Skeletal muscle cell (primary cell): ENCODE measurements at regions not wholly inside any gene's neighbourhood (a gene's known extent, or its start where the extent isn't known, plus 50 kb on each side); places are given as distances from the start of the nearest gene placed in this dataset.

Experiments
- DNase-seq: peaks from one replicate; pipeline ENCODE4 v3.0.0-alpha.2; 2010; ENCODE audit warnings: low read depth
- H3K4me3 ChIP-seq: 2 replicates; pipeline ENCODE4 v1.5.1; 2011; ENCODE audit warnings: low read depth, mild to moderate bottlenecking, control low read depth, low read length, moderate library complexity

DNA sequence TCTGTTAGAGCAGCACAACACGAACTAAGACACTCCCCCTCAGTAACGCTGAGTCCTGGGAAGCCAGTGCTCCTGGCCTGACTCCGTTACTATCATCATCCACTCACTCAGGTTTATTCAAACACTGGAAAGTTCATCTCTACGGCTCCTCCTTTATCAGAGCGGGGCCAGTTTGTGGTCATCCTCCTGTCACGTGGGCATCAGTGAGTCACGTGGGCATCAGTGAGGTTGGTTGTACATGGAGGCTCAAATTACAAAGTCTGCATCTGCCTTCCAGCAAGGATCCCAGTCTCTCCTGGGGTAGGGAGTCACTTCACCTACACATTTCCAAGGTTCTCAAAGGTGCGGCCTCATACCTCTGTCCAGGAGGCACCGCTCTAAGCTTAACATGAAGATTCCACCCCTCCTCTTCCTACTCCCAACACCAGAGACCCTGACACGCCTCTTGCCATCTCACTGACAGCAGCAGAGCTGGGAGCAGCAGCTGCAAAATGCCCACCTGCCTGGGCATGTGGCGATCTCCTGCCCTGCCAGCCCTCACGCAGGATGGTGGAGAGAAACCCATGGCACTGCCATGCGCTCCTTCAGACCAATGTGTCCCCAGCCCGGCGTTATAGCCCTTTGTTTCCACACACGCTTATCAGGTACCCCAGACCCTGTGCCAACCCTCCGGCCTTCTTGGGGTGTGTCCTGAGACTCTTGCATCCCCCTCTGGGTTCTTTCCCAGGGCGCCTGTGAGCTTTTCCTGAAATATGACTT is 99.2 kb upstream of the PTPRM start:
- no peak overlapping the region for H3K4me3 ChIP-seq
- DNase-seq: no peak

- H3K4me3 ChIP-seq: no peak overlapping the region
Measured at GRCh38 chr18:7470101-7470500, 97.0 kb upstream of the PTPRM start.

DNA sequence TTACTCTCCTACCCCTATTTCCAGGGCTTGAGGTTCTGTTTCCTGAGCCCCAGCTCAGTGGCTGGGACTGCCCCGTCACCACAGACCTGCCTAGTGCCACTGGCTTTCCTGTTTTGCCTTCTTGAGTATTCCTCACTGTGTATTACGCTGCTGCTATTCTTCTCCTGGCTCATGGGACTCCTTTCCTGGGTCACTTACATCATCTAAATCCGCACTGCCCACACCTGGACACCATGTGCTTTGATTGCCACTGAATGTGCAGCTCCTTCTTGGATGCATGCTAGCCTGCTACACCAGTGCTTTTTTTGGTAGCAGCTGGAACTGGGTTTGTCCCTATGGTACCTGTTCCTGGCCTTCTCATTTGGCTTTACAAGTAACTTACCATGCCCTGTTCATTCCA is 96.6 kb upstream of the PTPRM start:
- H3K4me3 ChIP-seq: no peak overlapping the region
- no peak for DNase-seq

More at GRCh38 chr18:7470101-7470500, 97.0 kb upstream of the PTPRM start:
- DNase-seq: no peak

DNA sequence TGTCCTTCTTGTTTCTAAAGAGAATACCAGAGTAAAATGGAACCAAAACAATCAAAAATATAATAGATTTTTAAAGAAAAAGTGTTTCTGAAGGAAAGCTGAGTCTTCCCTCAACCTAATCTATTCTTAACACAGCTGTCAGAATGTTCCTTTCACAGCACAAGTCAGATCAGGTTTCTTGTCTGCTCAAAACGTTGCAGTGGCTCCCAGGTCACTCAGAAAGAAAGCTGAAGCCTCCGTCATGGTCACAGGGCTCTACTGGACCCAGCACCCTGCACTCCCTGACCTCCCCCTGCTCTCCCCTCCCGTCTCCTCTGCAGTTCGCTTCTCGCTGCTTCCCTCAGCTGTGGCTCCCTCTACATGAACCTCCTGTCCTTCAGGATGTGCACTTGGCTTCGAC is 90.7 kb upstream of the PTPRM start:
- no peak for DNase-seq
- H3K4me3 ChIP-seq: no peak overlapping the region

GRCh38 chr18:7479756-7480155 is 87.4 kb upstream of the PTPRM start:
- DNase-seq: peak; percentile 9
- H3K4me3 ChIP-seq: no peak overlapping the region

- DNase-seq: no peak
- H3K4me3 ChIP-seq: no peak overlapping the region
Measured at GRCh38 chr18:7480879-7481278, 86.2 kb upstream of the PTPRM start.

GRCh38 chr18:7482342-7482741 is 84.8 kb upstream of the PTPRM start:
- no peak overlapping the region for H3K4me3 ChIP-seq
- no peak for DNase-seq

DNA sequence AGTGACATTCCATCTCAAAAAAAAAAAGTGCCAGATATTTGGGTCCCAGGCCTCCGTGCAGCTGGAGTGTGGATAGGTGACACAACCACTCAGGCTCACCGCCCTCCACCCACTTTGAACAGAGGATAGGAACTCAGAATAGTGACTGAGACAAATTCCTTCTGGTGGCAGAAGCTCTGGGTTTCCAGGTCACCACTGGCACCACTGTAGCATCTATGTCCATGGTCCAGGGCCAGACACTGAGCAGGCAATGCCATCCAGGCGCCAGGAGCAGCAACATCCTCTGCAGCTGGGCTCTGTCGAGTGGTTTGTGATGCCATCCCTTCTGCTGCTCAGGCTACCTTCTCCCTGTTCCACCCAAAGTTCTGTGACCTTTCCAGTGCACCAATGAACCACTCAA is 81.5 kb upstream of the PTPRM start:
- DNase-seq: no peak

GRCh38 chr18:7488571-7488970 is 78.5 kb upstream of the PTPRM start:
- no peak for DNase-seq
- no peak overlapping the region for H3K4me3 ChIP-seq

More for the DNA sequence above, 81.5 kb upstream of the PTPRM start:
- H3K4me3 ChIP-seq: no peak overlapping the region

DNA sequence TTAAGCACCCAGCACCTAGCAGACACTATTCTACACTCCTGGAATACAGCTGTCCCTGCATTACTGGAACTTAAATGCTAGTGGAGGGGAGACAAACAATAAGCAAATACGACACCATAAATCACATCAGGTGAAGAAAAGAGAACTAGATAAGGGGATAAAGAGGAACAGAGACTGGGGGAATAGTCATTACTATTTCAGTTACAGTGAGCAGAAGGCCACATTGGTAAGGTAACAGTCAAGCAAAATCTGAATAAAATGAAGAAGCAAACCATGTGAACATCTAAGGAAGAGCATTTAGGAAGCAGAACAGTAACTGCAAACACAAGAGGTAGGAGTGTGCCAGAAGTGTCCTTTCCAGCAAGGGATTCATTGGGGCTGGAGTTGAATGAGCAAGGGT is 77.0 kb upstream of the PTPRM start:
- DNase-seq: no peak
- no peak overlapping the region for H3K4me3 ChIP-seq

DNA sequence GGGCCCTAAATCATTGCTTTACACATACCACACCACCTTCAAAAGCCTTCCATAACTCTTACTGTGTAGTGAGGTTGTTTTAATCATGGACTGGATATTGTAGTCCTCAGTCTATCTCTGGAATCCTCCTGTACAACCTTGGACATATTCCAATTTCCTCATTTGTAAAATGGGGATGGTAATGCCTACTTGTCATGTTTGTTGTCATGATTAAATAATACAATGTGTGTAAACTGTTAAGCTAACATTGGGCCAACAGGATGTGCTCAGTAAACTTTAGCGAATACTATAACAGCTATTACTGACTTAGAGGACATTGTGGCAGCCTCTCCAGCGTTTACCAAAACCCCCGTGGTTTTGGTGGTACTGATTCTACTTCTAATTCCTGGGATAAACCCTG is 74.7 kb upstream of the PTPRM start:
- no peak for DNase-seq
- no peak overlapping the region for H3K4me3 ChIP-seq

DNA sequence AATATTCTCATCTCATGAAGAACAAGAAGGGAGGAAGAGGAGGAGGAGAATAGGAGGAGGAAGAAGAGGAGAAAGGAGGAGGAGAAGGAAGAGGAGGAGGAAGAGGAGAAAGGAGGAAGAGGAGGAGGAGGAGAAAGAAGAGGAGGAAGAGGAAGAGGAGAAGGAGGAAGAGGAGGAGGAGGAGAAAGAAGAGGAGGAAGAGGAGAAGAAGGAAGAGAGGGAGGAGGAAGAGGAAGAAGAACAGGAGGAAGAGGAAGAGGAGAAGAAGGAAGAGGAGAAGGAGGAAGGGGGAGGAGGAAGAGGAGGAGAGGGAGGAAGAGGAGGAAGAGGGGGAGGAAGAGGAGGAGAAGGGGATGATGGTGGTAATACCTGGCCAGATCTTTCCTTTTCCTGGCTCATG is 70.0 kb upstream of the PTPRM start:
- no peak overlapping the region for H3K4me3 ChIP-seq
- DNase-seq: no peak

GRCh38 chr18:7511106-7511505 is 56.0 kb upstream of the PTPRM start:
- H3K4me3 ChIP-seq: no peak overlapping the region
- no peak for DNase-seq

GRCh38 chr18:7512348-7512747 is 54.8 kb upstream of the PTPRM start:
- no peak for DNase-seq
- H3K4me3 ChIP-seq: no peak overlapping the region

DNA sequence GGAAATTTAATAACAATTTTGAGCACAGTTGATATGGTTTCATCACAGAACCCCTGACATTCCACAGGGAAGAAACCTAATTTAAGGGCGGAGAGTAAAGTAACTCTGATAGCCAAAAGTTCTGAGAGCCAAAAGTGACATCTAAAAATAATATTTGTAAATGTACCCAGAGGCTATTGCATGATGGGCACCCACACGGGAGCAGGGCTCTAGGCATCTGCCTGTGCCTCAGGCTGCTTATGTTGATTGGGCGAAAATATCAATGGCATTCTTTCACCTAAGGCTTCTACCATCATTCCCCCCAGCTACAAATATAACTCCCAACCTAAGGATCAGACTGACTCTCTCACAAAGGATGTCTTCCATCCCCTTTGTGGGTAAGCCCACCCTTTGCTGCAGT is 54.1 kb upstream of the PTPRM start:
- H3K4me3 ChIP-seq: no peak overlapping the region
- no peak for DNase-seq

DNA sequence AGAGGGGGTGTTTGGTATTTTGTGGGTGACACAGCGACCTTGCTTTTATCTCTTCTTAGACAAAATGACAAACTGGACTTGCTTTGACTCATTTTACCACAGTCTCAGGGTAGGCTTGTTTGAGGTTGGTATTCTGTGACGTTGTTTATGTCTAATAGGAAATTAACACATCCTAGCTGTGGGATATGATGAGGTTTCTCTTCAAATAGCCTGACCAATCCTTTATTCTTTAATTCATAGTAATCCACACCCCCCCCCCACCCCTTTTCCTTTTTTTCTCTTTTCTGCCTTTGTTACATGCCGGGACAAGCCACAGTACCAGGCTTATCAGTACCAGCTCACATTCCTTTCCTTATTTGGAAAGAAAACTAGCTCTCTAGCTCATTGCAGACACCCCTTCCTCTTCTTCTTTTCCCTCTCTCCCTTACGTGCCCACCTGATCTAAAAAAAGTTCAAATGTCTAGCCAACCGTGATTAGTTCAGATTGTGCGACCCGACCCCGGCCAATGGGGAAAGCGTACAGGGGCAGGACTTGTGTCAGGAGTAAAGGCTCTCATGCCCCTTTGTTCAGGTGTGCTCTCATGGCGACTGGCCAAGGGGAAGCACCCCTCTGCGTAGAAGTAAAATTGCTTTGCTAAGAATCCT is 52.2 kb upstream of the PTPRM start:
- H3K4me3 ChIP-seq: no peak overlapping the region
- no peak for DNase-seq

GRCh38 chr18:7516266-7517117 is 50.6 kb upstream of the PTPRM start:
- no peak overlapping the region for H3K4me3 ChIP-seq
- DNase-seq: no peak
